ENCODE measurements at regions not wholly inside any gene's neighbourhood (a gene's known extent, or its start where the extent isn't known, plus 50 kb on each side); places are given as distances from the start of the nearest gene placed in this dataset.
"Not testable (repeated sequence)": the region's sequence is repeated elsewhere in the genome, so short reads cannot be mapped to it uniquely, and the experiment has no call there.

DNA sequence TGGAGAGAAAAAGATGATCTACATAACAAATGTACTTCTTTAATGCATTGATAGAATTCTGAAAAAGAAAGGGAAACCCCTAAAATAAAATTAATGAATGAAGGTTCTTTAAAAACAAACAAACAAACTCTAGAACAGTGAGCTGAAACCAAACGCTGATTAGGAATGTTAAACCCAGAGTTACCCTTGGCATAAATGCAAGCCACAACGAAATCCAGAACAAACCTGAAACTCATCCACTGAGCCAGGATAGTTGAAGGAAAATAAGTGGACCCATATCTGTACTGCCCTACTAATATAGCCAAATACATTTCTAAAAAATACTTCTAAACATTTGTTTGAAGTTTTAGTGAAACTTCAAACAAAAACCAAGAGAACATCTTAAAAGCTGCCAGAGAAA, 505.3 kb downstream of the TTLL7 start:
- H3K4me3 ChIP-seq (ENCODE audit: low read depth, low read length) = no peak overlapping the region
- TF ChIP-seq, protein P1, sequence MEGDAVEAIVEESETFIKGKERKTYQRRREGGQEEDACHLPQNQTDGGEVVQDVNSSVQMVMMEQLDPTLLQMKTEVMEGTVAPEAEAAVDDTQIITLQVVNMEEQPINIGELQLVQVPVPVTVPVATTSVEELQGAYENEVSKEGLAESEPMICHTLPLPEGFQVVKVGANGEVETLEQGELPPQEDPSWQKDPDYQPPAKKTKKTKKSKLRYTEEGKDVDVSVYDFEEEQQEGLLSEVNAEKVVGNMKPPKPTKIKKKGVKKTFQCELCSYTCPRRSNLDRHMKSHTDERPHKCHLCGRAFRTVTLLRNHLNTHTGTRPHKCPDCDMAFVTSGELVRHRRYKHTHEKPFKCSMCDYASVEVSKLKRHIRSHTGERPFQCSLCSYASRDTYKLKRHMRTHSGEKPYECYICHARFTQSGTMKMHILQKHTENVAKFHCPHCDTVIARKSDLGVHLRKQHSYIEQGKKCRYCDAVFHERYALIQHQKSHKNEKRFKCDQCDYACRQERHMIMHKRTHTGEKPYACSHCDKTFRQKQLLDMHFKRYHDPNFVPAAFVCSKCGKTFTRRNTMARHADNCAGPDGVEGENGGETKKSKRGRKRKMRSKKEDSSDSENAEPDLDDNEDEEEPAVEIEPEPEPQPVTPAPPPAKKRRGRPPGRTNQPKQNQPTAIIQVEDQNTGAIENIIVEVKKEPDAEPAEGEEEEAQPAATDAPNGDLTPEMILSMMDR (IDR thresholded peaks at IDR 0.05; ENCODE audit: insufficient read depth, low read length) = no peak
- DNase-seq (ENCODE audit: low read depth) = no peak

DNA sequence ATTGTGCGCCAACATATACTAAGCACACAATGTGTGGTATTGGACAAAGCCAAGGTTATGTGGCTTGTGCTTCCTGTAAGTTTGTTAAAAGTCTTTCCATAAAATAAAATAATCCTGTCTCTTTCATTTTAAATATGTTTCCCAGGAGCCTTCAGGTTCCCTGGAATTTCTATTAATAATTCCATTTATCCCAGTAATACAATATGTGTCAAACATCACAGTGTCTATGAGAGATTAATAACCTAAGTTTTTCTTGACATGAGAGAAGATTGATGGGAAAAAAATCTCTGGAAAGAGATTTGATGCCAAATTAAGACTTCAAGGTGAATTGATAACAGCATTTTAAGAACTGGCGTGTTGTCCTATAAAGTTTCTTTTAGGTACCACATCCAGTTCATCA, 507.0 kb downstream of the TTLL7 start:
- DNase-seq (ENCODE audit: low read depth) = no peak
- TF ChIP-seq, protein P1 (IDR thresholded peaks at IDR 0.05; ENCODE audit: insufficient read depth, low read length) = no peak

DNA sequence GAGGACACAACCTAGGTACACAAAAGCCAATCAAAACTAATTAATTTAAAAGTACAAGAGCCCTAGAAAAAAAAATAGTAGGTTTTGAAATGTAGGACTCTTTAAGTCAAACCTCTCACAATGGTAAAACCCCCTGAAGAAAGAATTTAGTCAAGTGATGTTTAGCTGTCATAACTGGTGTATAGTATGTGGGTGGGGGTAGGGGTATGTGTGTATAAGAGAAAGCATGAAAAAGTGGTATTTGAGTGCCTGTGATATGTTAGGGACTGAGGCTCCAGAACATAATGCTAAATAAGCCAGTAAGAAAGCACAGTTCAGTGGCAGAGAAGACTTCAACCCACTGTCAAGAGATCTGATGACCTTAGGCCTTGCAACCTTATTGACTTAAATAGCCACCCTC, 507.9 kb downstream of the TTLL7 start:
- no peak for DNase-seq (ENCODE audit: low read depth)
- TF ChIP-seq, protein P1 (IDR thresholded peaks at IDR 0.05; ENCODE audit: insufficient read depth, low read length) = no peak
- no peak overlapping the region for H3K4me3 ChIP-seq (ENCODE audit: low read depth, low read length)

More for the DNA sequence above, 507.0 kb downstream of the TTLL7 start:
- no peak overlapping the region for H3K4me3 ChIP-seq (ENCODE audit: low read depth, low read length)

DNA sequence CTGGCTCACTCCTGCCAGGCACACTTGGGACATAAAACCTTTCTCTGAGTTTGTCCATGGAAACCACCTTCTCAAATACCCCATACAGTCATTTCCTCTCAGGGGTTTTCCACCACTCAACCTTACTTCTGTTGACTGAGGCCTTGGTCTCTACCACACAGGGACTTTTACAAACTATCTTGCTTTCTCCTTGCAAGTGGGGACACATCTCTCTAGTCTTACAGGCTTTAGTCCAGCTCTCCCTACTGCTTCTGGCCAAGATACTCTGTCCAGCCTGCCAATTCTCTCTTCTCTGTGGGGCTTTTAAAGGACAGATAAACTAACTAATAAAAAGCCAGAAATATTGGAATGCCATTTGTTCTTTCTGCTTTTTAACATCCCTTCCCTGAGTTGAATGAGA, 510.8 kb downstream of the TTLL7 start:
- not testable (repeated sequence) for H3K4me3 ChIP-seq (ENCODE audit: low read depth, low read length); DNase-seq (ENCODE audit: low read depth)

DNA sequence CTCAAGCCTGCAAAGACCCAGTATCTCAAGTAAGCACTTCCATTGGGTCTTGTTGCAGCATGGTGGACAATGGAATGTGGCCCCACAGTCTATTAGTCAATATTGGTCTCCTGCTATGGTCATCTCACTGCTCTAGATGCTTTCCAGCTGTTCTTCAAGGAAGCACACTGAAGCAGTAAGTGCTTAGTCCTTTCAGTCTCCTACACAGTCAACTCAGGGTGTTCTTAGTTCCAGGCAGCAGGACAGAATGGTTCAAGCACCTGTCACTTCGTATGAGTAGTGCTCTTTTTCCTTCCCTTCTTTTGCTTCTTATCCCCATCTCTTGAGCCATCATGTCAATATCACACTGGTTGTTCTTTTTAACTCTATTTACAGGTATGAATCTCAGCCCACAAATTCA, 511.5 kb downstream of the TTLL7 start:
- DNase-seq (ENCODE audit: low read depth) = not testable (repeated sequence)

DNA sequence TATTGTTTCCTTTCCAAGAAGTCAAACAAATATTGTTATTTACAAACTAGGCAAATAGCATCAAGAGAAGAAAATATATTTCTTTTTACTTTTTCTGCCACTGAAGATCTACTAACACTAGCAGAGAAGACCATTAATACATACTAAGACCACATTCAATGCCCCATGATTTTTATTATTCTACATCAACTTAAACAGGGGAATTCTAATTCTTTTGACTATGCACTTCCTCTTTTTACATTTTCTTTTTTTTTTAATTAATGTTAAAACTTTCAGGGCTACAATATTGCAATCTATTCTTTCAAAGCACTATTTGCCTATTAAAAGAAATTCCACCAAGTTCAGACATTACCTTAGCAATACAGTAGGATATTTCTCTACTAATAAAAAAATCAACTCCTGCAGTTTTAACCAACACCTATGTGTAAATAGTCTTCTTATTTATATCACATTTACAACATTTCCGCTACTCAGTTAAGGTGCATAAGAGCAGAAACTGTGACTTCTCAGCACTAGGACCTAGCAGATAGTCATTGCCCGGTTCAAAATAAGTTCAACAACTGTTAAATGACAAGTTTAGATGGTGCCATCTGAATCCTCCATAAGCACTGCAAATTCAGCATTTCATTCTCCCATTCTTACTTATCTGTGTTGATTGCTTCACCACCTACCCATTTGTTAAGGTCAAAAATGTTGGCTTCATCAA, 513.5 kb downstream of the TTLL7 start:
- not testable (repeated sequence) for H3K4me3 ChIP-seq (ENCODE audit: low read depth, low read length); DNase-seq (ENCODE audit: low read depth)

More for the DNA sequence above, 511.5 kb downstream of the TTLL7 start:
- not testable (repeated sequence) for H3K4me3 ChIP-seq (ENCODE audit: low read depth, low read length)

DNA sequence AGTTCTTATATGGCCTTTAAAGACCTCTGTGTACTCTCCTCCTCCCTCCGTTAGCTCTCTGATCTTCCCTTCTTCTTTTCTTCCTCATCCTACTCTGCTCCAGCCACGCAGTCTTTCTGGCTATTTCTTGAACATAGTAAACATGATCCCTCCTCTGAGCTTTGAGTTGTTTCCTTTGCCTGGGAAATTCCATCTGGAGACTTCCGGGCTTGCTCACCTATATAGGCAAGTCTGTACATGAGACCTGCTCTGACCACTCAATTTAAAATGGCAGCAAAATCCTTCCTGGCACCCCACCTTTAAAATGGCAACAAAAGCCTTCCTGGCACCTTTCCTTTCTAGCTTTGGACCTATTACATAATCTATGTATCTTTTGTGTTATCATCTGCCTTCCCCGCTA, 517.6 kb downstream of the TTLL7 start:
- DNase-seq (ENCODE audit: low read depth); H3K4me3 ChIP-seq (ENCODE audit: low read depth, low read length): not testable (repeated sequence)

DNA sequence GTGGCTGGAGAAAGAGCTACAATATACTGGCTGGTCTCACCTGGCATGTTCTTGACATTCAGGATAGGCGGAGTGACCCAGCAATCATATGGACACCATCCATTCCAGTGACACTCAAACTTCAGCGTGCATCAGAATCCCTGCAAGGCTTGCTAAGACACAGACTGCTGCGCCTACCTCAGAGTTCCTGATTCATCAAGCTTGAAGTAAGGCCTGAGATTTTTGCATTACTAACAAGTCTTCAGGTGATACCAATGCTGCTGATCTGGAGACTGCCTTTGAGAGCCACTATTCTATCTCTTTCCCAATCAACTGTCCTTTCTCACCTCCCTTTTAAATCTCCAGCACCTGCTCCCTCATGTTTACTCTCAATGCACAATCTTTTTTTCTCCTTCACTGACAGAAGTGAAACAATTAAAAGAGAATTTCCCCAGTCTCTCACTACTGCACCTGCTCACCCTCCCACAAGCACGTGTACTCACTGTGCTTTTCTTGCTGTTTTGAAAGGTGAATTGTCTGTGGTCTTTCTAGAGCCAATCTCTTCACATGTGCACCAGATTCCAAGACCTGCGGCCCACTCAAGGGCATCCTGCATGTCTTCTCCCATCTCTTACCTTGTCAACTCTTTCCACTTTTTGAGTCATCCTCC, 519.2 kb downstream of the TTLL7 start:
- not testable (repeated sequence) for H3K4me3 ChIP-seq (ENCODE audit: low read depth, low read length)

DNA sequence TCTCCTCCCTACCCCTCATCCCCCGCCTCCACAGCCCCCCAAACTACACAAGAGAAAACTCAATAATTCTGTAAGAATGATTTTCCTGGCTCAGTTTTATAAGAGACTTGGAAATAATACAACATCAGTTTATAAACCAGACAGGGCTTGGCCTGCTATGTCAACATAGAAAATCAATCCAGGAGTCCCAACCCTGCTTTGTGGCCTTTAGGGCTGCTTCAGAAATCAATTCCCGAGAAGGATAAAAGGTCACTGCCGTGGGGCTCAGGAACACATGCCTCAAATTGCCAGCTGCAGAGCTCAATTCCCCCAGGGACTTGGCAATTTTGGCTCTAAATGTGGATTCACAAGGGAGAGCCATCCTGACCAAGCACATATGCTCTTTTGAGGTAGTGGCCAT, 520.8 kb downstream of the TTLL7 start:
- DNase-seq (ENCODE audit: low read depth); H3K4me3 ChIP-seq (ENCODE audit: low read depth, low read length): not testable (repeated sequence)

More for the DNA sequence above, 519.2 kb downstream of the TTLL7 start:
- DNase-seq (ENCODE audit: low read depth) = not testable (repeated sequence)

DNA sequence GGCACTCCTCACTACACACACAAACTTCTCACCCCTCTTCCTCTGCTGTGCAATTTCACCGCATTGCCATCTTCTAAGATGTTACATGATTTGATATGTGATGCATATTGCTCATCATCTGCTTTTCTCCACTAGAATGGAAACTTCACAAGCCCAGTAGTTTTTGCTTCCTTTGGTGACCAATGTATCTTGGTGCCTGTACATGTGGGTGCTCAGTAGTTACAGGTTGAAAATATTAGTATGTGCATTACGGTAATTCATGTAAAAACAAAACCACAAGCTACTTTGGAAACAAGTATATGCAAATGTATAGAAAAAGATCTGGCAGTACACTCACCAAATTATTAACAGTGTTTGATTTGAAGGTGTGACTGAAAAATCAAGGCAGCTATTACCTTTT, 522.4 kb downstream of the TTLL7 start:
- DNase-seq (ENCODE audit: low read depth); H3K4me3 ChIP-seq (ENCODE audit: low read depth, low read length): not testable (repeated sequence)

DNA sequence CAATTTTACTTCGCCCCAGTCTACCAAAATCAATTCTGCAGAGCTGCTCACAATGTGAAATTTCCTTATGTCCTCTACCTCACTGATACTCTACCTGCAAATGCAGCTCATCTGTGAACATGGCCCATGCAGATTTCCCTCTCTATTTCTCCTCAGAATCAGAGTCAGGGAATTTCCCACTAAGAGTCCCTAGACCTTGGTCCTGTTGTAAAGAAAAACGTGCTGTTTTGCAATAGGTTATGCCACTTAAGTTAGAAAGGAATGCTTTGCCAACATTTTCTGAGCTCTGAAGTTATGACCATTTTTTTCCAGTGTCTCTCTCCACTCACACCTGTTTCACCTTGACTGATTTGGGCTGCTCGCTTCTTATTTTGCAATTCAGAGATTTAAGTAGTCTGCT, 524.0 kb downstream of the TTLL7 start:
- H3K4me3 ChIP-seq (ENCODE audit: low read depth, low read length); DNase-seq (ENCODE audit: low read depth): not testable (repeated sequence)

DNA sequence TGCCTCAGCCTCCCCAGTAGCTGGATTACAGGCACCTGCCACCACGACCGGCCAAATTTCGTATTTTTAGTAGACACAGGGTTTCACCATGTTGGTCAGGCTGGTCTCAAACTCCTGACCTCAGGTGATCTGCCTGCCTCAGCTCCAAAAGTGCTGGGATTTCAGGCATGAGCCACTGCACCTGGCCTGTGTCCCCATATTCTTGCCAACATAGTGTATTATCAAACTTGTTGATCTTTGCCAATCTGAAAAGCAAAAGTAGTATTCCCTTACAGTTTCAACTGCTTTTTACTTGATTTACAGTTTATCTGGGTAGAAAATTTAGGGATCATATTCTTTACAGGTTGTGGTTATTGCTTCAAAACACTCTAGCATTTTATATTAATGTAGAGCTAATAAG, 524.9 kb downstream of the TTLL7 start:
- DNase-seq (ENCODE audit: low read depth); H3K4me3 ChIP-seq (ENCODE audit: low read depth, low read length): not testable (repeated sequence)

DNA sequence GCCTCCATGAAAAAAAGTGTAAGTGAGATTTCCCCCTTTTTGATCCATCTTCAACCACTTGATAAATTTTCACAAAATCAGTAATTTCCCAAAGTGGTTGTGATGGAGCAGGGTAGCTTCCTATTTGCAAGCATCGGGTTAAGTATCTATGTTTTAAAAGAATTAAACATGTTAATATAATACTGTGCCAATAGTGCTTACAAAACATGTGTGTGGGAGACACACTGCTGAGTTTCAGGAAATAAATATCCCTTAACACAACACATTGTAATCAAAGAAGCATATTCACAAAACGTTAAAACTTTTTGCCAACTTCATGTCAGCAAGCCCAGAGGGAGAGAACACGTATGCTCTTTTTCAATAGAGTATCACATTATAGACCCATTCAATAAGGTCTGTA, 526.9 kb downstream of the TTLL7 start:
- not testable (repeated sequence) for H3K4me3 ChIP-seq (ENCODE audit: low read depth, low read length); DNase-seq (ENCODE audit: low read depth)

DNA sequence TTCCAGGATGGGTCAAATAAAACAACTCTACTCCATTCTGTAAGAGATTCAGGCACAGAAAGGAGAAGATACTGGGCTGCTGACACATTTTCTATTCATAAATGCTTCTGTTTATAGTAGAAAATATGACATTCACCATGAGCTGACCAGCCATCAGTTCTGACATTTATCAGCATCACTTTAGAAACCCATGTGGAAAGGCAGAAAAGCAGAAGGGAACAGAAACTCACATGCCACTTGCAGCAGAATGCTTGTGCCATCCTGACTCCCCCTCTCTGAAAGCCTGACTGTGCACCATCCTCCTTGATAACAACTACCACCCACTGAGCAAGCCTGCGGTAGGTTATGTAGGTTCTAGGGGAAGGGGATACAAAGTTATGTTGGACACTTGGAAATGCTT, 527.7 kb downstream of the TTLL7 start:
- not testable (repeated sequence) for DNase-seq (ENCODE audit: low read depth); H3K4me3 ChIP-seq (ENCODE audit: low read depth, low read length)

DNA sequence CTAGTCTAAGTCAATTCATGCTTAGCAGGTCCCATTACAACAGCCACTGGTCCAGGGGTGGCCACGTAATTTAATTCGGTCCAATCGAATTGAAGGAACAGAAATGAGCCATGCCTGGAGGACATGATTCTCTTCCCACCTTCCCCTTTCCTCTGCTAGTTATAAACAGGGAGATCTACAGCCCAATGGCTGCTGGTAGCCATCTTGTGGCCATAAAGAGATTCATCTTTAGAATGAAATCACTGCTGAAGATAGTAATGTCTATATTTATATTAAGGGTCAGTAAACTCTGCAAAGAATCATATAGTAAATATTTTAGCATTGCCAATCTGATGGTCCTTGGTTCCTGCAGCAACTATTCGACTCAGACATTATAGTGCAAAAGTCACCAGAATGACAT, 530.6 kb downstream of the TTLL7 start:
- not testable (repeated sequence) for DNase-seq (ENCODE audit: low read depth); H3K4me3 ChIP-seq (ENCODE audit: low read depth, low read length)
